K562 (cell line): ENCODE measurements at regions not wholly inside any gene's neighbourhood (a gene's known extent, or its start where the extent isn't known, plus 50 kb on each side); places are given as distances from the start of the nearest gene placed in this dataset.

ENCODE experiments used
- ATAC-seq: fragments of 200-7000 bp; cut with Tn5 transposase; 3 replicates; pipeline ENCODE4 v1.9.1; 2020; ENCODE audit warnings: moderate library complexity
- BruUV-seq: library from RNA; stranded (reverse); fragments of 400-500 nt; replicated peaks from 2 replicates; lab custom pipeline; 2021; lab: Mats Ljungman, UMichigan
- CTCF ChIA-PET: fragments of 300-600 bp; formaldehyde crosslinking; extraction: SDS; loops from one replicate; lab custom pipeline; 2021; ENCODE audit warnings: low intra/inter-chr PET ratio; lab: Yijun Ruan, JAX
- POLR2A ChIA-PET: fragments of 300-600, 350-650 bp; sonication (Branson Sonifier 250); formaldehyde crosslinking; extraction: SDS; loops from one replicate; lab custom pipeline; 2021; ENCODE audit warnings: antibody characterized with exemption, inconsistent platforms; lab: Yijun Ruan, JAX
- DNase-seq, 4 experiments: peaks; one replicate each; pipeline versions ENCODE4 v3.0.0 to v3.0.0-alpha.2; 2011 to 2018; ENCODE audit warnings: low spot score in 3 of 4, mixed read lengths in 3 of 4; ENCODE audit errors: extremely low read depth in 1 of 4
- FAIRE-seq: peaks from 2 replicates; lab custom pipeline; 2011; peaks lifted over from hg19 to GRCh38; lab: Jason Lieb, UNC
- H2AFZ ChIP-seq: 2 replicates; pipeline ENCODE4 v1.6.0; 2011; ENCODE audit warnings: low read depth, low read length, control low read depth, inconsistent platforms
- H3K27ac ChIP-seq: fragments of 200-600 bp; 3 replicates; pipeline ENCODE4 v1.8.0; 2011; ENCODE audit warnings: low read depth, mild to moderate bottlenecking, control low read depth, inconsistent platforms, low read length, moderate library complexity, mixed read lengths; ENCODE audit errors: extremely low read depth
- H3K27me3 ChIP-seq, 2 experiments: fragments of 300-600 bp in 1 of 2; 2 replicates in 1 of 2; 3 replicates in 1 of 2; pipeline versions ENCODE4 v1.6.0 to v1.8.0; 2011; ENCODE audit warnings: inconsistent platforms in 2 of 2, low read length in 2 of 2, mild to moderate bottlenecking in 1 of 2, mixed read lengths in 1 of 2, moderate library complexity in 1 of 2; ENCODE audit not compliant: control insufficient read depth in 2 of 2, insufficient read depth in 2 of 2
- H3K36me3 ChIP-seq: fragments of 300-600 bp; 3 replicates; pipeline ENCODE4 v1.8.0; 2011; ENCODE audit warnings: mild to moderate bottlenecking, low read length, inconsistent platforms; ENCODE audit not compliant: control insufficient read depth, insufficient read depth
- H3K4me1 ChIP-seq, 2 experiments: fragments of 200-600 bp in 1 of 2; replicated peaks in 1 of 2; 2 replicates in 1 of 2; 3 replicates in 1 of 2; pipeline versions ENCODE4 v1.5.1 to v1.8.0; 2011; ENCODE audit warnings: inconsistent platforms in 2 of 2, low read length in 2 of 2, mild to moderate bottlenecking in 1 of 2, mixed read lengths in 1 of 2, moderate library complexity in 1 of 2; ENCODE audit not compliant: control insufficient read depth in 2 of 2, insufficient read depth in 2 of 2
- H3K4me2 ChIP-seq: 2 replicates; pipeline ENCODE4 v1.6.1; 2011; ENCODE audit warnings: low read length, control low read depth, inconsistent platforms, mixed read lengths; ENCODE audit not compliant: insufficient read depth
- H3K4me3 ChIP-seq: fragments of 200-600 bp; sonication (generic), shearing (Covaris generic); 2 replicates; pipeline ENCODE4 v1.5.1; 2016; ENCODE audit warnings: control low read depth, inconsistent platforms
- H3K79me2 ChIP-seq: fragments of 200-600 bp; 3 replicates; pipeline ENCODE4 v1.8.0; 2011; ENCODE audit warnings: low read length, inconsistent platforms; ENCODE audit not compliant: control insufficient read depth, insufficient read depth
- H3K9ac ChIP-seq, 2 experiments: 2 replicates each; pipeline versions ENCODE4 v1.6.0 to v1.6.1; 2011; ENCODE audit warnings: low read depth in 2 of 2, low read length in 2 of 2, control low read depth in 1 of 2, inconsistent platforms in 1 of 2, mild to moderate bottlenecking in 1 of 2, mixed read lengths in 1 of 2; ENCODE audit not compliant: insufficient read depth in 1 of 2
- H3K9me1 ChIP-seq: one replicate; pipeline ENCODE4 v1.6.0; 2011; ENCODE audit warnings: inconsistent platforms, mild to moderate bottlenecking, low read length, moderate library complexity; ENCODE audit not compliant: control insufficient read depth, insufficient read depth
- H3K9me3 ChIP-seq: replicated peaks from 2 replicates; pipeline ENCODE4 v1.5.1; 2011; ENCODE audit warnings: low read depth, low read length, inconsistent platforms; ENCODE audit not compliant: control insufficient read depth, insufficient read depth
- H4K20me1 ChIP-seq: replicated peaks from 2 replicates; pipeline ENCODE4 v1.6.1; 2011; ENCODE audit warnings: low read length, inconsistent platforms, mixed read lengths; ENCODE audit not compliant: control insufficient read depth, insufficient read depth
- EP400 ChIP-seq: fragments of 450-650 bp; IDR thresholded peaks from 2 replicates; pipeline ENCODE4 v1.6.1; 2017; ENCODE audit warnings: antibody characterized with exemption, mild to moderate bottlenecking, moderate library complexity
- GABPB2 ChIP-seq: fragments of 250-450 bp; sonication (Bioruptor Pico); conservative IDR thresholded peaks from 2 replicates; pipeline ENCODE4 v1.5.1; 2021; ENCODE audit warnings: mild to moderate bottlenecking
- HNRNPLL ChIP-seq: fragments of 200-400 bp; formaldehyde crosslinking; IDR thresholded peaks from 2 replicates; pipeline ENCODE4 v1.6.1; 2017; ENCODE audit warnings: low read length, low read depth, mild to moderate bottlenecking; ENCODE audit not compliant: poor library complexity, severe bottlenecking
- KAT7 ChIP-seq: sonication (generic); formaldehyde crosslinking; IDR thresholded peaks from 2 replicates; pipeline ENCODE4 v1.8.0; 2022; ENCODE audit warnings: missing genetic modification reagents, mild to moderate bottlenecking, borderline replicate concordance
- NCOR1 ChIP-seq: fragments of 450-650 bp; IDR thresholded peaks from 2 replicates; pipeline ENCODE4 v1.6.1; 2016; ENCODE audit warnings: mild to moderate bottlenecking, moderate library complexity
- NRF1 ChIP-seq, 2 experiments: fragments of 450-650 bp; IDR thresholded peaks in 1 of 2; conservative IDR thresholded peaks in 1 of 2; 2 replicates each; pipeline ENCODE4 v1.6.1; 2014; ENCODE audit warnings: mild to moderate bottlenecking in 2 of 2
- POLR2H ChIP-seq: IDR thresholded peaks from 2 replicates; pipeline ENCODE4 v1.6.1; 2016; ENCODE audit warnings: missing genetic modification characterization, low read depth, mild to moderate bottlenecking, control low read depth, missing compliant biosample characterization, moderate library complexity
- TEAD2 ChIP-seq: fragments of 450-650 bp; IDR thresholded peaks from 2 replicates; pipeline ENCODE4 v1.6.1; 2016; ENCODE audit warnings: missing genetic modification characterization, control low read depth, missing compliant biosample characterization
- WHSC1 ChIP-seq: IDR thresholded peaks from one replicate; pipeline ENCODE4 v1.6.1; 2012; ENCODE audit warnings: low read length, control low read depth, inconsistent platforms
- ZEB2 ChIP-seq: fragments of 450-650 bp; IDR thresholded peaks from 2 replicates; pipeline ENCODE4 v1.6.1; 2016
- ZFX ChIP-seq: sonication (generic); formaldehyde crosslinking; IDR thresholded peaks from 2 replicates; pipeline ENCODE4 v1.8.0; 2022; ENCODE audit warnings: mild to moderate bottlenecking, missing genetic modification reagents, moderate library complexity
- WGBS: fragments of 100-300 bp; shearing (Covaris generic); methylation state at CpG from one replicate; pipeline ENCODE4 v1.1.6; 2016; ENCODE audit warnings: low coverage, mixed read lengths; ENCODE audit not compliant: insufficient coverage; ENCODE audit errors: missing lambda C conversion rate; 5-methylcytosine and 5-hydroxymethylcytosine counted together
- in situ Hi-C: fragments of 300-500 bp; cut with MboI; formaldehyde crosslinking; loops from 4 replicates; pipeline ENCODE4 v1.15.0; 2018; ENCODE audit warnings: inconsistent platforms, mixed read lengths
- intact Hi-C: fragments of 100-400 bp; cut with micrococcal nuclease; formaldehyde crosslinking; loops from 2 replicates; pipeline ENCODE4 v1.14.2; 2022
- TF ChIP-seq, protein P1 (sequence below): sonication (generic); formaldehyde crosslinking; IDR thresholded peaks from 2 replicates; pipeline ENCODE4 v1.8.1; 2022; ENCODE audit warnings: missing genetic modification reagents
- TF ChIP-seq, protein P2 (sequence below): fragments of 250-450 bp; sonication (Bioruptor Pico); IDR thresholded peaks from 2 replicates; pipeline ENCODE4 v1.6.1; 2021; ENCODE audit warnings: mild to moderate bottlenecking
- TF ChIP-seq, protein P3 (sequence below): sonication (generic); formaldehyde crosslinking; IDR thresholded peaks from 2 replicates; pipeline ENCODE4 v1.8.0; 2023; ENCODE audit warnings: mild to moderate bottlenecking, missing genetic modification reagents

DNA sequence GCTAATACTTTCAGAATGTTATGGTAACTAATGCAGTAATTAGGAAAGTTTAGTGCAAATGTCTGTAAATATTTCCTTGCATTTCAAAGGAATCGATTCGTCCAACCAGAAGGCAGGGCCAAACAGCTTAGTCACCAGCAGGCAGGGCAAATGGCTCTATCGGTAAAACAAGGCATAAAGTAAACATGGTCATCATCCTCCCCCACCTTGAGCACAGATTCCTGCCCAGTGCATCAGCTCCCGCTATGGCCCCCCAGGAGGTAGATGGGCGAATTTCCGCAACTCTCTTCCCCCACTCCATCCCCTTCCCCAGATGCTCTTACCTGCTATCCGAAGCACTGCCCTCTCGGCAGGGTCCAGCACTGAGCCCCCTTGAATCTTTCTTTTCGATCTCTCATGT lies 103.8 kb upstream of the BEND6 start:
- Histone ChIP-seq H4K20me1 (0 out of 2 replicates have a peak, but pooled peaks cover 4% of the 10 kb centered on the region), H3K4me2 (no peak overlapping the region), H3K79me2 (no peaks in the 10 kb centered on the region), H3K9me1 (no peaks in the 10 kb centered on the region), H3K4me3 (no peak overlapping the region), H3K27ac (no peak overlapping the region), H2AFZ (no peak overlapping the region), H3K27me3 (no peaks in the 10 kb centered on the region), H3K9ac (no peak overlapping the region), H3K9me3 (no peaks in the 10 kb centered on the region), H3K4me1 (no peaks in the 10 kb centered on the region; a peak in 1 of 5 replicates), H3K36me3 (no peaks in the 10 kb centered on the region)
- TF ChIP-seq EP400 = no peak
- no peak for TF ChIP-seq TEAD2
- in situ Hi-C loops (loop anchor here (25.0 kb wide), 1 partner anchor 489 kb away; no protein-coding TSS in a partner anchor), intact Hi-C loops (loop anchor here (2.0 to 5.0 kb wide), 3 partner anchors 34 to 214 kb away; no protein-coding TSS in a partner anchor)
- WGBS = 55% methylated on average over 9 of the region's 9 CpGs
- ChIA-PET CTCF (interaction anchor here (2.3 kb wide), 1 partner anchor 214 kb away, joined by 11 read pairs; no protein-coding TSS in a partner anchor), POLR2A (interaction anchor here (0.5 kb wide), 1 partner anchor 34 kb away, joined by 4 read pairs; no protein-coding TSS in a partner anchor)
- no TSS peak for BruUV-seq
- FAIRE-seq (no peak), ATAC-seq (no peak), DNase-seq (no peak)

DNA sequence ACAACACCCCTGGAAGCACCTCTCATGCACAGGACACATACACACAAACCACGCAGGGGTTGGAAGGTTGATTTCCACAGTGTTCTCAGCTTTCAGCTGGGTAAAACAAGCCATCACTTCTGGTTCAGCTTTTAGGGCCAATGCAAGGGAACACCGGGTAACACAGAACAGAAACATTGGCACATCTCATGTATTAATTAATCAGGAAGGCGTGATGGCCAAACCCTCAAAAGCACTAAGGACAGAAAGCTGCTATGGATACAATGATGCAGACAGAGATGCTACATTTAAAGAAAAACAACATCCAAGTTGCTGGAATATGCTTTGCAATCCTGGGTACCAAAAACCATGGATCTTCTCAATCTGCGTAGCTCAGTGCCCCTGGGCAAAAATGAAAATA lies 104.3 kb upstream of the BEND6 start:
- Histone ChIP-seq H3K27ac (no peak overlapping the region), H3K4me2 (no peak overlapping the region), H3K9me1 (no peaks in the 10 kb centered on the region), H3K4me3 (no peak overlapping the region), H3K36me3 (no peaks in the 10 kb centered on the region), H3K79me2 (no peaks in the 10 kb centered on the region), H3K27me3 (no peaks in the 10 kb centered on the region), H3K9me3 (no peaks in the 10 kb centered on the region), H4K20me1 (0 out of 2 replicates have a peak, but pooled peaks cover 4% of the 10 kb centered on the region), H3K4me1 (no peaks in the 10 kb centered on the region; a peak in 1 of 5 replicates), H2AFZ (no peak overlapping the region), H3K9ac (no peak overlapping the region)
- in situ Hi-C loops (loop anchor here (25.0 kb wide), 1 partner anchor 488 kb away; no protein-coding TSS in a partner anchor), intact Hi-C loops (loop anchor here (2.0 to 5.0 kb wide), 3 partner anchors 33 to 214 kb away; no protein-coding TSS in a partner anchor)
- FAIRE-seq (no peak), ATAC-seq (no peak), DNase-seq (no peak)
- CTCF ChIA-PET = interaction anchor here (2.3 kb wide), 1 partner anchor 213 kb away, joined by 11 read pairs; no protein-coding TSS in a partner anchor
- no TSS peak for BruUV-seq
- POLR2A ChIA-PET = no interaction called here
- WGBS = 54% methylated on average over 4 of the region's 4 CpGs
- TF ChIP-seq KAT7 (CRISPR knock-in tag) (no peak), POLR2H (tag) (no peak), WHSC1 (no peak), NRF1 (conservative IDR thresholded peaks at IDR 0.05 in 1 of 2, IDR thresholded peaks at IDR 0.05 in 1 of 2) (no peak), NCOR1 (no peak), ZFX (CRISPR knock-in tag) (no peak), ZEB2 (no peak), GABPB2 (CRISPR knock-in tag) (no peak), HNRNPLL (no peak)
- TF ChIP-seq, protein P1, sequence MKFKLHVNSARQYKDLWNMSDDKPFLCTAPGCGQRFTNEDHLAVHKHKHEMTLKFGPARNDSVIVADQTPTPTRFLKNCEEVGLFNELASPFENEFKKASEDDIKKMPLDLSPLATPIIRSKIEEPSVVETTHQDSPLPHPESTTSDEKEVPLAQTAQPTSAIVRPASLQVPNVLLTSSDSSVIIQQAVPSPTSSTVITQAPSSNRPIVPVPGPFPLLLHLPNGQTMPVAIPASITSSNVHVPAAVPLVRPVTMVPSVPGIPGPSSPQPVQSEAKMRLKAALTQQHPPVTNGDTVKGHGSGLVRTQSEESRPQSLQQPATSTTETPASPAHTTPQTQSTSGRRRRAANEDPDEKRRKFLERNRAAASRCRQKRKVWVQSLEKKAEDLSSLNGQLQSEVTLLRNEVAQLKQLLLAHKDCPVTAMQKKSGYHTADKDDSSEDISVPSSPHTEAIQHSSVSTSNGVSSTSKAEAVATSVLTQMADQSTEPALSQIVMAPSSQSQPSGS (CRISPR knock-in tag) = no peak
- TF ChIP-seq, protein P2, sequence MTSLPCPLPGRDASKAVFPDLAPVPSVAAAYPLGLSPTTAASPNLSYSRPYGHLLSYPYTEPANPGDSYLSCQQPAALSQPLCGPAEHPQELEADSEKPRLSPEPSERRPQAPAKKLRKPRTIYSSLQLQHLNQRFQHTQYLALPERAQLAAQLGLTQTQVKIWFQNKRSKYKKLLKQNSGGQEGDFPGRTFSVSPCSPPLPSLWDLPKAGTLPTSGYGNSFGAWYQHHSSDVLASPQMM = no peak
- TF ChIP-seq, protein P3, sequence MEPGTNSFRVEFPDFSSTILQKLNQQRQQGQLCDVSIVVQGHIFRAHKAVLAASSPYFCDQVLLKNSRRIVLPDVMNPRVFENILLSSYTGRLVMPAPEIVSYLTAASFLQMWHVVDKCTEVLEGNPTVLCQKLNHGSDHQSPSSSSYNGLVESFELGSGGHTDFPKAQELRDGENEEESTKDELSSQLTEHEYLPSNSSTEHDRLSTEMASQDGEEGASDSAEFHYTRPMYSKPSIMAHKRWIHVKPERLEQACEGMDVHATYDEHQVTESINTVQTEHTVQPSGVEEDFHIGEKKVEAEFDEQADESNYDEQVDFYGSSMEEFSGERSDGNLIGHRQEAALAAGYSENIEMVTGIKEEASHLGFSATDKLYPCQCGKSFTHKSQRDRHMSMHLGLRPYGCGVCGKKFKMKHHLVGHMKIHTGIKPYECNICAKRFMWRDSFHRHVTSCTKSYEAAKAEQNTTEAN (CRISPR knock-in tag) = no peak
